Neural crest cell (in vitro differentiated cells): ENCODE measurements at regions not wholly inside any gene's neighbourhood (a gene's known extent, or its start where the extent isn't known, plus 50 kb on each side); places are given as distances from the start of the nearest gene placed in this dataset.

ENCODE experiments used
- DNase-seq: peaks from one replicate; pipeline ENCODE4 v3.0.0; 2021; ENCODE audit warnings: low read depth, mixed read lengths, low spot score
- H3K27ac Mint-ChIP-seq: one replicate; pipeline ENCODE4 v1.8.0; 2021; ENCODE audit warnings: mild to moderate bottlenecking, mixed read lengths; ENCODE audit not compliant: unreplicated experiment
- H3K27me3 Mint-ChIP-seq: 2 replicates; pipeline ENCODE4 v1.8.0; 2021; ENCODE audit warnings: low read depth, mild to moderate bottlenecking, mixed read lengths
- H3K36me3 Mint-ChIP-seq: 2 replicates; pipeline ENCODE4 v1.8.0; 2021; ENCODE audit warnings: low read depth, mild to moderate bottlenecking, mixed read lengths
- H3K4me1 Mint-ChIP-seq: 2 replicates; pipeline ENCODE4 v1.8.0; 2021; ENCODE audit warnings: mixed read lengths
- H3K4me3 Mint-ChIP-seq: one replicate; pipeline ENCODE4 v1.8.0; 2021; ENCODE audit warnings: mild to moderate bottlenecking, mixed read lengths
- H3K9me3 Mint-ChIP-seq: 2 replicates; pipeline ENCODE4 v1.8.0; 2021; ENCODE audit warnings: mixed read lengths
- CTCF ChIP-seq: fragments of 200-600 bp; sonication (generic); conservative IDR thresholded peaks from 2 replicates; pipeline ENCODE4 v1.5.0; 2021; ENCODE audit warnings: antibody characterized with exemption, mild to moderate bottlenecking

DNA sequence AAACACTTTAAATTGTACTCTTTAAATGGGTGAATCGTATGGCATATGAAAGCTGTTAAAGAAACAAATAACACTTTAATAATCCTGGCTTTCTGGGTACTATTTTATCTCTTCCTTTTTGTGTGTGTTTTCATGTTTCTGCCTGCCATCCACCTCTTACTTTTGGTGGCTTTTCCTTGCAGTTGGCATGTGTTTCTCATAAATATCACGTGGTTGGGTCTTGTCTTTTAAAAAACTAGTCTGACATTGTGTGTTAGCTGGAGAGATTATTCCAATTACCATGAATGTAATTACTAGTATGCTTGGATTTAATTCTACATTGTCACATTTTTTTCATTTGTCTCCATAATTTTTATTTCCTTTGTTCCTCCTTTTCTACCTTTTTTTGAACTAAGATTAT is 262.9 kb upstream of the B3GAT1 start:
- no peak for DNase-seq
- peaks cover 20% of the 10 kb centered on the region for H3K27me3 Mint-ChIP-seq
- H3K4me1 Mint-ChIP-seq = peaks cover 4% of the 10 kb centered on the region
- H3K4me3 Mint-ChIP-seq = no peak overlapping the region
- H3K27ac Mint-ChIP-seq = no peak overlapping the region
- TF ChIP-seq CTCF = no peak
- H3K36me3 Mint-ChIP-seq = no peaks in the 10 kb centered on the region
- no peaks in the 10 kb centered on the region for H3K9me3 Mint-ChIP-seq

DNA sequence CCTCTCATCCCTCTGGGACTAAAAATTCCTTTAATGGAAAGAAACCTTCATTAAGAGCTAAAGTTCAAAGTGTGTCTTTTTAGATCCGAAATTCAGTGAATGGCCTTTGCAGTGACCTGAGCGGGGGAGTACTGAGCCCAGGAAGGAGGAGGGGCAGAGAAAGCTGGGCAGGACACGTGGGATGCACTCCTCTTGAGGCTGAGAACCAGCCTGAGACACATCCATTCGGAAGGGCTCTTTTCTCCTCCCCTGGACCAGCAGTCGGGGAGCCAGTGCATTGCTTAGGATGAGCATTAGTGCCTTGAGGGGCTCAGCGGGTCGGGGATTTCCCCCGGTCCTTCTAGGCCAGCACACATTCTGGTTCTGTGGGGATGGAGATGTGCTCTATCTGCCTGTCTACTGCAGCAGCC is 258.9 kb upstream of the B3GAT1 start:
- no peak overlapping the region for H3K27ac Mint-ChIP-seq
- no peak overlapping the region for H3K4me3 Mint-ChIP-seq
- no peaks in the 10 kb centered on the region for H3K36me3 Mint-ChIP-seq
- DNase-seq = no peak
- peaks cover 20% of the 10 kb centered on the region for H3K27me3 Mint-ChIP-seq
- TF ChIP-seq CTCF = no peak
- no peaks in the 10 kb centered on the region for H3K9me3 Mint-ChIP-seq
- peaks cover 6% of the 10 kb centered on the region for H3K4me1 Mint-ChIP-seq

DNA sequence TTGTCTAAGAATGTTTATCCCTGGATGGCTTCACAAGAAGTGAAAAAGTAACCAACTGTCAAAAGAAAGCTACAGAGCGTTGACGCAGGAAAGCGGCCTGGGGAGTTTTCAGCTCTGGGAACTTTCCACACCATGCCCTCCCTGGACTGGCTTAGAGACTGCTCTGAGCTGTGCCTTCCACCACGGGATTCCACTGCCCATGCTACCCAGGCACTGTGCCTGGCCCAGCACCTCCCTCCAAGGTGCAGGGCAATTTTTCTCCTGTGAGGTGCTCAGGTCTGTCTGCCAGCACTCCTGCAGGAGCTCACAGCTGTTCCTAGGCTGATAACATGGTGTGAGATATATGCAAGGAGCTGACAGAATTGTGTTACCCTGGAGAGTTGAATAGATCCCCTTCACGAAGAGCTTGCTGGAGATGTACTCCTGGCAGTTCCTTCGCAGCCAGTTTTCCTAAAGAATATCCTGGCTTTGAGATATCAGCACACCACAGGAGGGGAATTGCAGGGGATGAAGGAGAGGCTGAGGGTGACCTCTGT is 258.3 kb upstream of the B3GAT1 start:
- H3K9me3 Mint-ChIP-seq = no peaks in the 10 kb centered on the region
- peaks cover 12% of the 10 kb centered on the region for H3K4me1 Mint-ChIP-seq
- no peak for DNase-seq
- no peak overlapping the region for H3K4me3 Mint-ChIP-seq
- no peak for TF ChIP-seq CTCF
- peaks cover 20% of the 10 kb centered on the region for H3K27me3 Mint-ChIP-seq
- no peaks in the 10 kb centered on the region for H3K36me3 Mint-ChIP-seq
- H3K27ac Mint-ChIP-seq = no peak overlapping the region

DNA sequence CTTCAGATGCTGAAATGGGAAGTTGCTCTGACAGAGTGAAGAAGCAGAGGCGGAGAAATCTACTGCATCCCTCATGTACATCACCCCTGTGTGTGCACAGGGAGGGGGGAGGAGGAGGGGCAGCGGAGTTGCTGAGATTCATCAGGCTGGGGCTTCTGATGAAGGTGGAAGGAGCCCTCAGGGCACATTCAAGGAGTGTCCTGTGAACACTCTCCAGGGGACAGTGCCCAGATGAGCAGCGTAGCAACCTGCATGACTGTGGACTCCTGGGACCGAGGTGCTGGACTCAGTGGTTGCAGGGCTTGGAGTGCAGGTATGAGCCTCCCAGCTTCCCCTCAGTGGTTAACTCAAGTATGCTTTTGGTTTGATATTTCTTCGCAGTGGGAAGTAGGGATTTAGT is 257.8 kb upstream of the B3GAT1 start:
- no peaks in the 10 kb centered on the region for H3K9me3 Mint-ChIP-seq
- H3K36me3 Mint-ChIP-seq = no peaks in the 10 kb centered on the region
- TF ChIP-seq CTCF = no peak
- peaks cover 12% of the 10 kb centered on the region for H3K4me1 Mint-ChIP-seq
- H3K4me3 Mint-ChIP-seq = no peak overlapping the region
- H3K27me3 Mint-ChIP-seq = peaks cover 20% of the 10 kb centered on the region
- no peak for DNase-seq
- no peak overlapping the region for H3K27ac Mint-ChIP-seq

DNA sequence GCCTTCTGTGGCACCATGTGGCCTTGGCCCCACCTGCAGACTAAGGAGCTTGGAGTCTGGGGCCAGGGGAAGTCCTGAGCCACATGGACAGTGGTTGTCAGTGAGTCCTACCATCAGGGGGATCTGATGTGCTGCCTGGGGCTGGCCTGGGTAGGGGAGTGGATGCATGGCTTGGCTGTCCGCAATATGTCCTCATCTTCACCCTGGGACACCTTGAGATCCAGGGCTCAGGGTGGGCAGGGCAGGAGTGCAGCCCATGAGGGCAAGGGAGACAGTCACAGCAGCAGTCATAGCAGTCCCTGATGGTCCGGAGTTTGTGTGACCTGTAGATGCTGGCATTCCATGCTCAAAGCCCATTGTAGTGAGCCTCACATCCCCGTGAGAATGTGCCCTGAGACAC is 256.8 kb upstream of the B3GAT1 start:
- no peak overlapping the region for H3K4me3 Mint-ChIP-seq
- no peak for TF ChIP-seq CTCF
- H3K27me3 Mint-ChIP-seq = peaks cover 20% of the 10 kb centered on the region
- H3K9me3 Mint-ChIP-seq = no peaks in the 10 kb centered on the region
- H3K27ac Mint-ChIP-seq = no peak overlapping the region
- H3K4me1 Mint-ChIP-seq = peaks cover 12% of the 10 kb centered on the region
- no peak for DNase-seq
- H3K36me3 Mint-ChIP-seq = no peaks in the 10 kb centered on the region

DNA sequence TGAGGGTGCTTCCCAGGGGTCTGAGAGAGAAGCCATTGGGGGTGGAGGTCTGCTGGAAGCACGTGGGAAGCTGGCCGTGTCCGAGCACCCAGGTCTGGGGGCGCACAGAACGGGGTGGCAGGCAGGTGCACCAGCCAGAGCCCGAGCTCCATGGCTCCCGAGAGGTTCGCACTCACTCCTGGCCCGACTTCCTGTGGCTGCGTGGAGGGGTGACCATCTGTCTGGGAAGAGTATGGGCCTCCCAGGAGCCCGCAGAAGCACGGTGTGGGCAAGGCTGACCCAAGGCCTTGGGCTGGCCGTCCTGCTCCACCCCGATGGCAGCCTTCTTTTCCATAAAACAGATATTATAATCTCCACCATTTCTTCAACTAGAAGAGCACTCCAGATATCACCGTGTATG is 256.0 kb upstream of the B3GAT1 start:
- no peak overlapping the region for H3K4me3 Mint-ChIP-seq
- no peak for TF ChIP-seq CTCF
- no peak for DNase-seq
- no peak overlapping the region for H3K27ac Mint-ChIP-seq
- no peaks in the 10 kb centered on the region for H3K36me3 Mint-ChIP-seq
- H3K9me3 Mint-ChIP-seq = no peaks in the 10 kb centered on the region
- H3K27me3 Mint-ChIP-seq = peaks cover 20% of the 10 kb centered on the region
- H3K4me1 Mint-ChIP-seq = peaks cover 12% of the 10 kb centered on the region
